ENCODE measurements at regions not wholly inside any gene's neighbourhood (a gene's known extent, or its start where the extent isn't known, plus 50 kb on each side); places are given as distances from the start of the nearest gene placed in this dataset.

DNA sequence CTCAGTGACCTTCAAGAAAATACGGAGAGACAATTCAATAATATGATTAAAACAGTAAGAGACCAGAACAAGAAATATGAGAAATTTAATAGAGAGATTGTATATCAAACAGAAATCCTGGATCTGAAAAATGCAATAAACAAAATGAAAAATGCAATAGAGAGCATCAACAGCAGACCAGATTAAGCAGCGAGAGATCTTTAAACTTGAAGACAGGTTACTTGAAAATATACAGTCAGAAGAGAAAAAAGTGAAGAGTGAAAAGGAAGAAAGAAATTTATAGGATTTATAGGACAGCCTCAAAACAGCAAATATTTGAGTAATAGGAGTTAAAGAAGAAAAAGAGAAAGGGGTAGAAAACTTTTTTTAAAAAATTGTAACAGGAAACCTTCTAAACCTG is 813.9 kb upstream of the GRM7 start:
- no peak for TF ChIP-seq CTCF (conservative IDR thresholded peaks at IDR 0.05)
- no peak for TF ChIP-seq ZFX (IDR thresholded peaks at IDR 0.05)
